ENCODE measurements at regions not wholly inside any gene's neighbourhood (a gene's known extent, or its start where the extent isn't known, plus 50 kb on each side); places are given as distances from the start of the nearest gene placed in this dataset.

GRCh38 chr6:41442800-41443501, 103.2 kb upstream of the FOXP4 start:
- no peak overlapping the region for H3K9ac ChIP-seq
- H3K4me3 ChIP-seq (ENCODE audit: low read depth, low read length), result no peak overlapping the region
- no peaks in the 10 kb centered on the region for H3K27me3 ChIP-seq (ENCODE audit: control insufficient read depth, insufficient read depth, low read length)
- peak overlapping the region; percentile 51 for H3K4me2 ChIP-seq (ENCODE audit: low read length)
- H3K9me3 ChIP-seq (ENCODE audit: control insufficient read depth, low read length), result no peaks in the 10 kb centered on the region
- H3K4me1 ChIP-seq, result no peaks in the 10 kb centered on the region
- peak; percentile 17 for TF ChIP-seq CTCF (IDR thresholded peaks at IDR 0.05)
- no peak overlapping the region for H3K27ac ChIP-seq
- H3K36me3 ChIP-seq (ENCODE audit: control insufficient read depth, insufficient read depth, low read length), result no peaks in the 10 kb centered on the region
- H2AFZ ChIP-seq, result peak overlapping the region; percentile 74
- H3K79me2 ChIP-seq, result no peaks in the 10 kb centered on the region

DNA sequence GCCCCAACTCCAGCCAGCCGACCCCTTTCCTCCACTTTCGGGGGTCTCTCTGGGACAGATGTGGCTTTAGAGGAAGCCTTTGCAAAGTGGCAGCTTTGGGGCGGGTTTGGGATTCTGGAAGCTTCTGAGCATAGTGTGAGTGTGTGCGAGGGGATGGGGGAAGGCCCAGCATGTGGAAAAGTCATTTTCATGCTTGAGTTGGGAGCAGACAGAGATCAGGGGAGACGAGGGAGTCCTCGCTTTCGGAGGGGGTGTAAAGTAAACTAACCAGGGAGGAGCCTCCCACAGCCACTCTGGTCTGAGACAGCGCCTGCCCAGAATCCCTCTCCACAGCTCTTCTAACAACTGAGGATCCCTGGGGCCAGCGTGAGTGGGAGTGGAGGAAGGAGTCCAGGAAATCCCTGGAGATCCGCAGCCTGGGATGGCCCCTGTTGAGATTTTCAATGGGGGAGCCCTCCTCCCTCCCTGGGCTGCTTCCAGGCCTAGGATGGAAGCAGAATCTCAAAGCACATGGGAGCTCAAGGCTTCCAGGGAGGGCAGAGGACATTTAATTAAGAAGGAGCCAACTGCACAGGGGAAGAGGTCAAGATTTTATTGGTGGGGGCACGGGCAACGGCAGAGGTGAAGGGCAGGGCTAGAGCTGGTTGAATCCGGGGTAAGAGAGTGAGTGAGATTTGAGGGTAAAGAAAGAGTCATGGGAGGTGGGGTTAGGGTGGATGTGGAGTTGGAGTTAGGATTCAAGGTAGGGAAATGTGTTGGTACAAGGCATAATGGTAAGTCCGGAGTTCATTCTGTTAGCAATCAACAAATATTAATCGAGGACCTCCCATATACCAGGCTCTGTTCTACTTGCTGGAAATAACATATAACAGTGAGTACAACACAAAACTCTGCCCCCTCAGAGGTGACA, 102.3 kb upstream of the FOXP4 start:
- Histone ChIP-seq H3K27me3 (ENCODE audit: control insufficient read depth, insufficient read depth, low read length) (no peaks in the 10 kb centered on the region), H3K27ac (no peak overlapping the region), H3K9ac (no peak overlapping the region), H3K9me3 (ENCODE audit: control insufficient read depth, low read length) (no peaks in the 10 kb centered on the region), H3K4me1 (no peaks in the 10 kb centered on the region), H3K36me3 (ENCODE audit: control insufficient read depth, insufficient read depth, low read length) (no peaks in the 10 kb centered on the region), H3K79me2 (no peaks in the 10 kb centered on the region), H3K4me3 (ENCODE audit: low read depth, low read length) (no peak overlapping the region), H3K4me2 (ENCODE audit: low read length) (no peak overlapping the region), H2AFZ (no peak overlapping the region)
- TF ChIP-seq CTCF (IDR thresholded peaks at IDR 0.05), result no peak

- H3K27ac ChIP-seq, result no peak overlapping the region
- no peak overlapping the region for H3K4me2 ChIP-seq (ENCODE audit: low read length)
- TF ChIP-seq CTCF (IDR thresholded peaks at IDR 0.05), result no peak
- no peak overlapping the region for H2AFZ ChIP-seq
- H3K9ac ChIP-seq, result no peak overlapping the region
- no peaks in the 10 kb centered on the region for H3K79me2 ChIP-seq
- H3K27me3 ChIP-seq (ENCODE audit: control insufficient read depth, insufficient read depth, low read length), result no peaks in the 10 kb centered on the region
- H3K4me1 ChIP-seq, result no peaks in the 10 kb centered on the region
- H3K36me3 ChIP-seq (ENCODE audit: control insufficient read depth, insufficient read depth, low read length), result no peaks in the 10 kb centered on the region
- no peaks in the 10 kb centered on the region for H3K9me3 ChIP-seq (ENCODE audit: control insufficient read depth, low read length)
- H3K4me3 ChIP-seq (ENCODE audit: low read depth, low read length), result no peak overlapping the region
Observed at GRCh38 chr6:41445261-41445660, 100.9 kb upstream of the FOXP4 start.

DNA sequence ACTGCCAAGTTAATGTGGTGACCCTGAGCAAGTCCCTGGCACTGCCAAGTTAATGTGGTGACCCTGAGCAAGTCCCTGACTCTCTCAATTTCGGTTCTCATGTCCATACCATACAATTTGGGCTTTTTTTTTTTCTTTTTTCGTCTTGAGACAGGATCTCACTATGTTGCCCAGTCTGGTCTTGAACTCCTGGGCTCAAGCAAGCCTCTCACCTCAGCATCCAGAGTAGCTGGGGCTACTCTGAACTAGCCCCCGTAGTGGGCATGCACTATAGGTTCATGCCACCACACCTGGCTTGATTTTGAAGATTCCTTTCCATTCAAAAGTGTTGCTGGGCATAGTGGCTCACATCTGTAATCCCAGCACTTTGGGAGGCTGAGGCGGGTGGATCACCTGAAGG, 100.0 kb upstream of the FOXP4 start:
- no peak overlapping the region for H3K4me3 ChIP-seq (ENCODE audit: low read depth, low read length)
- no peaks in the 10 kb centered on the region for H3K79me2 ChIP-seq
- H3K36me3 ChIP-seq (ENCODE audit: control insufficient read depth, insufficient read depth, low read length), result no peaks in the 10 kb centered on the region
- no peak overlapping the region for H2AFZ ChIP-seq
- H3K27me3 ChIP-seq (ENCODE audit: control insufficient read depth, insufficient read depth, low read length), result no peaks in the 10 kb centered on the region
- no peaks in the 10 kb centered on the region for H3K4me1 ChIP-seq
- no peak overlapping the region for H3K27ac ChIP-seq
- H3K9ac ChIP-seq, result no peak overlapping the region
- TF ChIP-seq CTCF (IDR thresholded peaks at IDR 0.05), result no peak
- no peak overlapping the region for H3K4me2 ChIP-seq (ENCODE audit: low read length)
- no peaks in the 10 kb centered on the region for H3K9me3 ChIP-seq (ENCODE audit: control insufficient read depth, low read length)
